ENCODE measurements at regions not wholly inside any gene's neighbourhood (a gene's known extent, or its start where the extent isn't known, plus 50 kb on each side); places are given as distances from the start of the nearest gene placed in this dataset.
"Not testable (repeated sequence)": the region's sequence is repeated elsewhere in the genome, so short reads cannot be mapped to it uniquely, and the experiment has no call there.

DNA sequence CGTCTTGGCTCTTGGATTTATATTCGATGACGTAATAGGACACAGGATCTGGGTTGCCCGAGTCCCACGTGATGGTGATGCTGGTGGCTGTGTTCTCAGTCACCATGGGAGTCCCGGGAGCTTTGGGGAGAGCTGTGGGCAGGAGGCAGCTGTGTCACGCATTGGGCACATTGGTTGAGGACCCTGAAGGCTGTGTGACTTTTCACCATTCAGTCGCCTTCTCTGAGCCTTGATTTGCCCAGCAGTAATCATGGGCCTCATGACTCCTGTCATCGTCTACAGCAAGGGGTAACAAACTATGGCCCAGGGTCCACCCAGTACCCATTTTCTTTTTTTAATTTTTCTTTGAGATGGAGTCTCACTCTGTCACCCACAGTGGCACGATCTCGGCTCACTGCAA is 96.3 kb downstream of the PTPRS start:
- TF ChIP-seq, protein P1, sequence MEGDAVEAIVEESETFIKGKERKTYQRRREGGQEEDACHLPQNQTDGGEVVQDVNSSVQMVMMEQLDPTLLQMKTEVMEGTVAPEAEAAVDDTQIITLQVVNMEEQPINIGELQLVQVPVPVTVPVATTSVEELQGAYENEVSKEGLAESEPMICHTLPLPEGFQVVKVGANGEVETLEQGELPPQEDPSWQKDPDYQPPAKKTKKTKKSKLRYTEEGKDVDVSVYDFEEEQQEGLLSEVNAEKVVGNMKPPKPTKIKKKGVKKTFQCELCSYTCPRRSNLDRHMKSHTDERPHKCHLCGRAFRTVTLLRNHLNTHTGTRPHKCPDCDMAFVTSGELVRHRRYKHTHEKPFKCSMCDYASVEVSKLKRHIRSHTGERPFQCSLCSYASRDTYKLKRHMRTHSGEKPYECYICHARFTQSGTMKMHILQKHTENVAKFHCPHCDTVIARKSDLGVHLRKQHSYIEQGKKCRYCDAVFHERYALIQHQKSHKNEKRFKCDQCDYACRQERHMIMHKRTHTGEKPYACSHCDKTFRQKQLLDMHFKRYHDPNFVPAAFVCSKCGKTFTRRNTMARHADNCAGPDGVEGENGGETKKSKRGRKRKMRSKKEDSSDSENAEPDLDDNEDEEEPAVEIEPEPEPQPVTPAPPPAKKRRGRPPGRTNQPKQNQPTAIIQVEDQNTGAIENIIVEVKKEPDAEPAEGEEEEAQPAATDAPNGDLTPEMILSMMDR (IDR thresholded peaks at IDR 0.05), result no peak
- ATAC-seq (ENCODE audit: low FRiP score) (no peak), DNase-seq (ENCODE audit: low spot score) (no peak)

DNA sequence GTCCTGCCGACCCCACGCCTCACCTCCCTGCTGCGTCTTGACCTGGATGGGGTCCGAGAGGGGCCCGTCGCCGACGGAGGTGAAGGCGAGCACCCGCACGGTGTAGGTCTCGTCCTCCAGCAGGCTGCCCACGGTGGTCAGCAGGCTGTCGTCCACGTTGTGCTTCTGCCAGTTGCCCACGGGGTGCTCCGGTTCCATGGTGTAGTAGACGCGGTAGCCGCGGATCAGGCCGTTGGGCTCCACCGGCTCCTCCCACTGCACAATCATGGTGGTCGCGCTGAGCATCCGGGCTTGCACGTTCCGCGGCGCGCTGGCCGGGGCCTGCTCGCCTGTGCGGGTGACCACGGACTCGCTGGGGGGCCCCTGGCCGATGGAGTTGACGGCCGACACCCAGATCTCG is 96.7 kb downstream of the PTPRS start:
- TF ChIP-seq, protein P1 (IDR thresholded peaks at IDR 0.05), result no peak
- DNase-seq (ENCODE audit: low spot score) (no peak), ATAC-seq (ENCODE audit: low FRiP score) (no peak)

DNA sequence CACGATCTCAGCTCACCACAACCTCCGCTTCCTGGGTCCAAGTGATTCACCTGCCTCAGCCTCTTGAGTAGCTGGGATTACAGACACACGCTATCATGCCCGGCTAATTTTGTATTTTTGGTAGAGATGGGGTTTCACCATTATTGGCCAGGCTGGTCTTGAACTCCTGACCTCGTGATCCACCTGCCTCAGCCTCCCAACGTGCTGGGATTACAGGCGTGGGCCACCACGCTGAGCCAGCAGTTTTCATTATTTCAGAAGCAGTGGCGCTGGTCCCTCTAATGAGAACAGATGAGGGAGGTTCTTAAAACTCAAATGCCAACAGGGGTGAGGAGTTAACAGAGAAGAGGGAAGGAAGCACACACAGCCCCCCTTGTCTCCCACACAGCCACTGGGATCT is 98.7 kb downstream of the PTPRS start:
- ATAC-seq (ENCODE audit: low FRiP score); DNase-seq (ENCODE audit: low spot score): not testable (repeated sequence)

DNA sequence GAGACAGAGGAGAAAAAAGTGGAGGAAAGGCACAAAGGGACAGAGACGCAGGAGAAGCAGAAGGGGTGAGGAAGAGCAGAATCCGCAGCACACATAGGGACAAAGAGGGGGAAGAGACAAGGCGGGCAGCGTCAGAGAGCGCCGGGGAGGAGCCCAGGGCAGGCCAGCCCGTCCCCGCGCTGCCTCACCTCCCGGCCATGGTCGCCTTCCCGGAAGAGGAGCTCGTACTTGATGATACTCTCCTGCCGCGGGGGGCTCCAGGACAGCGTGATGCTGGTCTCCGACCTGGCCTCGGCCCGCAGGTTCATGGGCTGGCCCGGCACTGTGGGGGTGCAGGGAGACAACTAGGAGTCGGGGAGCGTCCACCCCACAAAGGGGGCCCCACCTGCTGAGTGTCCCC is 100.6 kb downstream of the PTPRS start:
- no peak for DNase-seq (ENCODE audit: low spot score)
- no peak for ATAC-seq (ENCODE audit: low FRiP score)
- TF ChIP-seq, protein P1 (IDR thresholded peaks at IDR 0.05), result no peak

DNA sequence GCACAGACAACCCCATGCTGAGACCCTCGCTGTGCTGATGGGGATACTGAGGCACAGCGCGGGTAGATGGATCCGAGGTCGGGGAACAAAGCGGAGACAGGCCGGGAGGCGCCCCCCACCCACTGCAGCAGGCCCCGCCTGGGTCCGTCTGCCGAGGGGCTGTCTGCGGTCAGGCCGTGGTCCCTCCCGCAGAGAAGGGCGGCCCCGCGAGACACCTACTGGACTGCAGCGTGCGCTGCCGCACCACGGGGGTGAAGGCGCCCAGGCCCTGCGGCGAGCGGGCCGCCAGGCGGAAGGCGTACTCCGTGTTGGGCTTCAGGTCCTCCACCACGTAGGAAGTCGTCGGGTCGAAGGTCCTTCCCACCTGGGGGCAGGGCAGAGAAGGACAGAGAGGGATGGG is 101.9 kb downstream of the PTPRS start:
- TF ChIP-seq, protein P1 (IDR thresholded peaks at IDR 0.05), result no peak
- DNase-seq (ENCODE audit: low spot score) (no peak), ATAC-seq (ENCODE audit: low FRiP score) (no peak)

DNA sequence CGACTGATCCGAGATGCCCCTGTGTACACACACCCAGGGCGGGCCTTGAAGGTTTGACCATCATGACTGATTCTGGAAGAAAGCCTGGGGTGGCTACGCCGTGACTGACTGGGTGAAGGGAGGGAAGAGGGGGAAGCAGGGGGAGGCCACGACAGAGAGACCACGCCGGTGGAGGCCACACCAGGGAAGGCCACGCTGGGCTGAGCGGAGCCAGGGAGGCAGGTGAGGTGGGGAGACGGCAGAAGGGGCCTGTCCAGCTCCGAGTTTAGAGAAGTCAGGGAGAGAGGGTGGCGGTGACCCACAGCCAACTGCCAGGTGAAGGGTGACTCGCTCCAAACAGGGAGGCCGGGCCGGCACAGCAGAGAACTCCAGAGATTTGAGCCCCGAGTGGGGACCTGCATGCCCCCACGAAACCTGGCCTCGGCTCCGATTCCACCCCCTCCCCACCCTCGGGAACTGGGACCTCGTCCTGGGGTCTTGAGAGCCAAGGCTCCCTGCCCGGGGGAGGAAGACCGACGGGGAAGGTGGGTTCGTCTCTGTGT is 102.6 kb downstream of the PTPRS start:
- ATAC-seq (ENCODE audit: low FRiP score) (no peak), DNase-seq (ENCODE audit: low spot score) (no peak)
- TF ChIP-seq, protein P1 (IDR thresholded peaks at IDR 0.05), result no peak

DNA sequence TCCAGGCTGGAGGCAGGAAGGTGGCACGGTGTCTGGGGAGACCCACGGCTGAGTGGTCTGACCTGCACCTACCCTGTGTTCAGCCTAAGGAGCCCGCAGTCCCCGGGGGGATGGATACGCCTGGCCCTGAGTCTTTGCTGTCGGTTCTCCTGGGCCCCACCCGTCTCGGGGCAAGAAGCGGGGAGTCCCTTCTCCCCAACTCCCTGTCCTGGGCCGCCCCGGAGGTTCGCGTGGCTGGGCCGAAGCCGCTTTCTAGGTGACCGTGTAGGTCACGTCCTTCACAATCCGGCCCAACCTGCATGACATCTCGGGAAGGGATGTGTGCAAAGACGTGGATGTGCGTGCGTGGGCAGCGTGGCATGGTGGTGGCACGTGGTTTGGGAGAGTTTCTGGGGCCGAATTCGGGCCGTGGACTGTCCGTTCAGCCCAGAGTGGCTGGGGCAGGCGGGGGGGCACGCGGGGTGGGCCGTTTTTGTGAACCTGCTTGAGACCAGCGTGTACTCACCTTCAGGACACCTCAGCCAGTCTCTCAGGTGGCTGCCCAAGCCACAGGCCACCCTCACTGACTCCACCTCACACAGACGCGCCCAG is 103.3 kb downstream of the PTPRS start:
- DNase-seq (ENCODE audit: low spot score) (no peak), ATAC-seq (ENCODE audit: low FRiP score) (no peak)
- TF ChIP-seq, protein P1 (IDR thresholded peaks at IDR 0.05), result no peak
